IgD-negative memory B cell (primary cell): ENCODE measurements at regions not wholly inside any gene's neighbourhood (a gene's known extent, or its start where the extent isn't known, plus 50 kb on each side); places are given as distances from the start of the nearest gene placed in this dataset.
A peak's percentile ranks its signal among the peaks of the same experiment; 100 is the strongest.
"Not testable (repeated sequence)": the region's sequence is repeated elsewhere in the genome, so short reads cannot be mapped to it uniquely, and the experiment has no call there.

Source experiments
- H3K27ac Mint-ChIP-seq, 3 donors: one replicate each; pipeline ENCODE4 v1.8.0; 2020 to 2022; ENCODE audit warnings: mild to moderate bottlenecking in 3 of 3, mixed read lengths in 3 of 3, moderate library complexity in 1 of 3
- H3K27me3 Mint-ChIP-seq: one replicate; pipeline ENCODE4 v1.8.0; 2021; ENCODE audit warnings: mixed read lengths
- H3K36me3 Mint-ChIP-seq: one replicate; pipeline ENCODE4 v1.8.0; 2020; ENCODE audit warnings: mild to moderate bottlenecking, mixed read lengths
- H3K4me1 Mint-ChIP-seq, 3 donors: one replicate each; pipeline ENCODE4 v1.8.0; 2020 to 2022; ENCODE audit warnings: mixed read lengths in 3 of 3, mild to moderate bottlenecking in 1 of 3
- H3K4me3 Mint-ChIP-seq, 4 donors: one replicate each; pipeline ENCODE4 v1.8.0; 2020 to 2022; ENCODE audit warnings: mild to moderate bottlenecking in 4 of 4, mixed read lengths in 4 of 4, moderate library complexity in 3 of 4
- H3K9me3 Mint-ChIP-seq, 3 donors: one replicate each; pipeline ENCODE4 v1.8.0; 2020 to 2021; ENCODE audit warnings: mixed read lengths in 3 of 3, mild to moderate bottlenecking in 1 of 3

GRCh38 chr13:112254061-112254818 lies 121.9 kb upstream of the SPACA7 start:
- Mint-ChIP-seq H3K36me3 (peaks cover 5% of the 10 kb centered on the region), H3K4me1 (peaks cover 0 to 2% (median 0%) of the 10 kb centered on the region in 3 donors), H3K27ac (no peak overlapping the region), H3K27me3 (peaks cover 4% of the 10 kb centered on the region), H3K9me3 (peaks cover 0 to 5% (median 0%) of the 10 kb centered on the region in 3 donors), H3K4me3 (no peak overlapping the region)

GRCh38 chr13:112254900-112255299 lies 121.3 kb upstream of the SPACA7 start:
- H3K4me3 Mint-ChIP-seq: no peak overlapping the region

GRCh38 chr13:112255550-112256120 lies 120.5 kb upstream of the SPACA7 start:
- Mint-ChIP-seq H3K27me3 (peaks cover 4% of the 10 kb centered on the region), H3K4me3 (no peak overlapping the region), H3K4me1 (peaks cover 0 to 2% (median 0%) of the 10 kb centered on the region in 3 donors)

More at GRCh38 chr13:112254900-112255299, 121.3 kb upstream of the SPACA7 start:
- Mint-ChIP-seq H3K36me3 (peaks cover 5% of the 10 kb centered on the region), H3K27ac (no peak overlapping the region), H3K4me1 (peaks cover 0 to 2% (median 0%) of the 10 kb centered on the region in 3 donors), H3K9me3 (peaks cover 0 to 5% (median 0%) of the 10 kb centered on the region in 3 donors), H3K27me3 (peaks cover 4% of the 10 kb centered on the region)

GRCh38 chr13:112256716-112257494 lies 119.2 kb upstream of the SPACA7 start:
- Mint-ChIP-seq H3K4me1 (peaks cover 0 to 2% (median 0%) of the 10 kb centered on the region in 3 donors), H3K9me3 (peaks cover 0 to 5% (median 0%) of the 10 kb centered on the region in 3 donors), H3K27ac (no peak overlapping the region), H3K4me3 (no peak overlapping the region), H3K27me3 (no peaks in the 10 kb centered on the region), H3K36me3 (peaks cover 5% of the 10 kb centered on the region)

More at GRCh38 chr13:112255550-112256120, 120.5 kb upstream of the SPACA7 start:
- Mint-ChIP-seq H3K27ac (no peak overlapping the region), H3K9me3 (peaks cover 0 to 5% (median 0%) of the 10 kb centered on the region in 3 donors), H3K36me3 (peaks cover 5% of the 10 kb centered on the region)

- Mint-ChIP-seq H3K27ac (no peak overlapping the region), H3K4me1 (peaks cover 0 to 2% (median 0%) of the 10 kb centered on the region in 3 donors), H3K27me3 (no peaks in the 10 kb centered on the region), H3K9me3 (peaks cover 0 to 5% (median 3%) of the 10 kb centered on the region in 3 donors), H3K36me3 (peaks cover 5% of the 10 kb centered on the region), H3K4me3 (no peak overlapping the region)
Observed at GRCh38 chr13:112259511-112259910, 116.6 kb upstream of the SPACA7 start.

- no peaks in the 10 kb centered on the region for H3K27me3 Mint-ChIP-seq
- no peaks in the 10 kb centered on the region for H3K4me1 Mint-ChIP-seq
- peaks cover 0 to 5% (median 1%) of the 10 kb centered on the region in 3 donors for H3K9me3 Mint-ChIP-seq
Observed at GRCh38 chr13:112260108-112261055, 115.8 kb upstream of the SPACA7 start.

GRCh38 chr13:112261924-112262323 lies 114.2 kb upstream of the SPACA7 start:
- Mint-ChIP-seq H3K27ac (no peak overlapping the region), H3K27me3 (no peaks in the 10 kb centered on the region), H3K9me3 (peaks cover 0 to 5% (median 0%) of the 10 kb centered on the region in 3 donors), H3K4me3 (no peak overlapping the region), H3K36me3 (peaks cover 2% of the 10 kb centered on the region), H3K4me1 (no peaks in the 10 kb centered on the region)

More at GRCh38 chr13:112260108-112261055, 115.8 kb upstream of the SPACA7 start:
- H3K36me3 Mint-ChIP-seq: peaks cover 2% of the 10 kb centered on the region
- H3K27ac Mint-ChIP-seq: no peak overlapping the region
- H3K4me3 Mint-ChIP-seq: no peak overlapping the region

- Mint-ChIP-seq H3K9me3 (peaks cover 0 to 5% (median 0%) of the 10 kb centered on the region in 3 donors), H3K27me3 (no peaks in the 10 kb centered on the region), H3K27ac (no peak overlapping the region), H3K4me1 (no peaks in the 10 kb centered on the region), H3K4me3 (no peak overlapping the region), H3K36me3 (peaks cover 2% of the 10 kb centered on the region)
Observed at GRCh38 chr13:112263152-112263551, 113.0 kb upstream of the SPACA7 start.

- Mint-ChIP-seq H3K27ac (no peak overlapping the region), H3K4me1 (no peaks in the 10 kb centered on the region), H3K36me3 (no peaks in the 10 kb centered on the region), H3K4me3 (no peak overlapping the region), H3K27me3 (peaks cover 4% of the 10 kb centered on the region), H3K9me3 (peaks cover 0 to 4% (median 3%) of the 10 kb centered on the region in 3 donors)
Observed at GRCh38 chr13:112267660-112268059, 108.5 kb upstream of the SPACA7 start.

GRCh38 chr13:112270951-112271350 lies 105.2 kb upstream of the SPACA7 start:
- peaks cover 0 to 3% (median 0%) of the 10 kb centered on the region in 3 donors for H3K9me3 Mint-ChIP-seq
- H3K36me3 Mint-ChIP-seq: peaks cover 3% of the 10 kb centered on the region
- H3K4me3 Mint-ChIP-seq: no peak overlapping the region
- H3K4me1 Mint-ChIP-seq: no peaks in the 10 kb centered on the region
- peaks cover 7% of the 10 kb centered on the region for H3K27me3 Mint-ChIP-seq
- H3K27ac Mint-ChIP-seq: no peak overlapping the region

- not testable (repeated sequence) for H3K9me3 Mint-ChIP-seq, H3K4me1 Mint-ChIP-seq, H3K27ac Mint-ChIP-seq, H3K27me3 Mint-ChIP-seq, H3K4me3 Mint-ChIP-seq, H3K36me3 Mint-ChIP-seq
Observed at GRCh38 chr13:112286733-112287132, 89.4 kb upstream of the SPACA7 start.

- Mint-ChIP-seq H3K4me1 (no peaks in the 10 kb centered on the region), H3K36me3 (peaks cover 2% of the 10 kb centered on the region), H3K27ac (no peak overlapping the region), H3K27me3 (no peaks in the 10 kb centered on the region), H3K4me3 (no peak overlapping the region), H3K9me3 (peaks cover 0 to 7% (median 7%) of the 10 kb centered on the region in 3 donors)
Observed at GRCh38 chr13:112320303-112320702, 55.9 kb upstream of the SPACA7 start.

GRCh38 chr13:112322557-112322956 lies 53.6 kb upstream of the SPACA7 start:
- H3K9me3 Mint-ChIP-seq: peaks cover 0 to 5% (median 1%) of the 10 kb centered on the region in 3 donors
- no peaks in the 10 kb centered on the region for H3K36me3 Mint-ChIP-seq
- H3K4me1 Mint-ChIP-seq: no peaks in the 10 kb centered on the region
- H3K4me3 Mint-ChIP-seq: no peak overlapping the region
- H3K27ac Mint-ChIP-seq: peak overlapping the region in 1 of 3 donors; percentile 26
- H3K27me3 Mint-ChIP-seq: peaks cover under 1% of the 10 kb centered on the region

- H3K9me3 Mint-ChIP-seq: peaks cover 0 to 2% (median 1%) of the 10 kb centered on the region in 3 donors
- H3K36me3 Mint-ChIP-seq: no peaks in the 10 kb centered on the region
- peaks cover 2% of the 10 kb centered on the region for H3K27me3 Mint-ChIP-seq
- no peak overlapping the region for H3K27ac Mint-ChIP-seq
- no peak overlapping the region for H3K4me3 Mint-ChIP-seq
- H3K4me1 Mint-ChIP-seq: no peaks in the 10 kb centered on the region
Observed at GRCh38 chr13:112324116-112324515, 52.0 kb upstream of the SPACA7 start.
